Astrocyte of the cerebellum (primary cell): ENCODE measurements at regions not wholly inside any gene's neighbourhood (a gene's known extent, or its start where the extent isn't known, plus 50 kb on each side); places are given as distances from the start of the nearest gene placed in this dataset.
"Not testable (repeated sequence)": the region's sequence is repeated elsewhere in the genome, so short reads cannot be mapped to it uniquely, and the experiment has no call there.

Experiments
- DNase-seq: peaks from one replicate; pipeline ENCODE4 v3.0.0-alpha.2; 2011; ENCODE audit warnings: low read depth
- H3K4me3 ChIP-seq: 2 replicates; pipeline ENCODE4 v1.5.1; 2011; ENCODE audit warnings: mild to moderate bottlenecking, low read depth, low read length, moderate library complexity
- CTCF ChIP-seq: IDR thresholded peaks from 2 replicates; pipeline ENCODE4 v1.5.1; 2012; ENCODE audit warnings: low read length, low read depth, moderate library complexity, mild to moderate bottlenecking; ENCODE audit errors: missing control alignments
- in situ Hi-C: cut with HindIII; loops from 2 replicates; pipeline ENCODE4 v1.10.0; 2017; ENCODE audit warnings: low sequenced_read_pairs

GRCh38 chr2:131834203-131835020 lies 306.7 kb downstream of the CCDC74A start:
- H3K4me3 ChIP-seq, DNase-seq, in situ Hi-C loops: not testable (repeated sequence)

GRCh38 chr2:131835022-131835421 lies 307.3 kb downstream of the CCDC74A start:
- DNase-seq, H3K4me3 ChIP-seq, in situ Hi-C loops: not testable (repeated sequence)

GRCh38 chr2:131835621-131836091 lies 308.0 kb downstream of the CCDC74A start:
- TF ChIP-seq CTCF: no peak
- no peak for DNase-seq
- in situ Hi-C loops: no loop called here
- no peak overlapping the region for H3K4me3 ChIP-seq

GRCh38 chr2:131836116-131836515 lies 308.4 kb downstream of the CCDC74A start:
- in situ Hi-C loops, H3K4me3 ChIP-seq, DNase-seq: not testable (repeated sequence)

- DNase-seq, in situ Hi-C loops, H3K4me3 ChIP-seq: not testable (repeated sequence)
Observed at GRCh38 chr2:131844044-131844443, 316.4 kb downstream of the CCDC74A start.

- DNase-seq, H3K4me3 ChIP-seq, in situ Hi-C loops: not testable (repeated sequence)
Observed at GRCh38 chr2:131856202-131856601, 305.6 kb downstream of the ANKRD30BL start.

- in situ Hi-C loops, H3K4me3 ChIP-seq: not testable (repeated sequence)
- TF ChIP-seq CTCF: peak; percentile 14
- peak; percentile 0 for DNase-seq
Observed at GRCh38 chr2:131858197-131858596, 303.6 kb downstream of the ANKRD30BL start.
